ENCODE measurements at regions not wholly inside any gene's neighbourhood (a gene's known extent, or its start where the extent isn't known, plus 50 kb on each side); places are given as distances from the start of the nearest gene placed in this dataset.

DNA sequence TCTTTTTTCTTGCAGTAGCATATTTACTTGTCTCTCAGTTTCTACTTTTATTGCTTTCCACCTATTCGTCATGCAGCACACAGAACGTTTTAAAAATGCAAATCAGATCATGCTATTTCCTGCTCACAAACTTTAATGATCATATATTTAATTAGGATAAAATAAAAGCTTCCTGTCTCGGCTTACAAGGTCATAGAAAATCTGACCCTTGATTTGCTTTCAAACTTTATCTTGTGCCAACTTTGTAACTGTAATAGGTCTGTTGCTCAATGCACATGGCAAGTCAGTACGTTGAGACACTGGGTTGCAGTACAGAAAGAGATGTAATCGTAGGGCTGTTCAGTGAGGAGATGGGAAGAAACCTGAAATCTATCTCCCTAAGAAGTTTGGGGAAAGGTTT, 95.6 kb upstream of the CSNK1A1L start:
- TF ChIP-seq, protein P1, sequence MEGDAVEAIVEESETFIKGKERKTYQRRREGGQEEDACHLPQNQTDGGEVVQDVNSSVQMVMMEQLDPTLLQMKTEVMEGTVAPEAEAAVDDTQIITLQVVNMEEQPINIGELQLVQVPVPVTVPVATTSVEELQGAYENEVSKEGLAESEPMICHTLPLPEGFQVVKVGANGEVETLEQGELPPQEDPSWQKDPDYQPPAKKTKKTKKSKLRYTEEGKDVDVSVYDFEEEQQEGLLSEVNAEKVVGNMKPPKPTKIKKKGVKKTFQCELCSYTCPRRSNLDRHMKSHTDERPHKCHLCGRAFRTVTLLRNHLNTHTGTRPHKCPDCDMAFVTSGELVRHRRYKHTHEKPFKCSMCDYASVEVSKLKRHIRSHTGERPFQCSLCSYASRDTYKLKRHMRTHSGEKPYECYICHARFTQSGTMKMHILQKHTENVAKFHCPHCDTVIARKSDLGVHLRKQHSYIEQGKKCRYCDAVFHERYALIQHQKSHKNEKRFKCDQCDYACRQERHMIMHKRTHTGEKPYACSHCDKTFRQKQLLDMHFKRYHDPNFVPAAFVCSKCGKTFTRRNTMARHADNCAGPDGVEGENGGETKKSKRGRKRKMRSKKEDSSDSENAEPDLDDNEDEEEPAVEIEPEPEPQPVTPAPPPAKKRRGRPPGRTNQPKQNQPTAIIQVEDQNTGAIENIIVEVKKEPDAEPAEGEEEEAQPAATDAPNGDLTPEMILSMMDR (IDR thresholded peaks at IDR 0.05) = no peak
- no peak for TF ChIP-seq POLR2A (IDR thresholded peaks at IDR 0.05)
